DMS153 treated with DMSO at 0.1 percent for 48 hours (cell line): ENCODE measurements at regions not wholly inside any gene's neighbourhood (a gene's known extent, or its start where the extent isn't known, plus 50 kb on each side); places are given as distances from the start of the nearest gene placed in this dataset.

Experiments used
- DNase-seq: peaks from one replicate; lab custom pipeline; 2025; ENCODE audit not compliant: unreplicated experiment; lab: John Stamatoyannopoulos, UW

DNA sequence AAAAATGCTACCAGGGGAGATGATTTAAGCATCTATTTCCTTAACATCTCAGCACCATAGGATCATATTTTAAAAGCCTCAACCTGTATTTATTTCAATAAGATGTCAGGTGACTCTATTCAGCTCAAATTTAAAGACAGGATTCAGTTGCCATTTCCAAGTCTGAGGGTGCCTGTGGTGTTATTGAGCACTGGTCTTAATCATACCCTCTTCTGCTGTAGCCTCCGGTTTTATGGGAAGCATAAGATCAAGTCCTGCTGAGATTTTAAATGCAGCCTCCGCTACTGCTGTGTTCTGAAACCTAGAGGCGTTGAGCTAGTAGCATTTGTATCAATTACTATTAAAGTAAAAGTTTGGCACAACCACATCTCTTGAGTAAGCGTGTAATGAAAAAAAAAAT is 185.7 kb upstream of the NWD2 start:
- DNase-seq: no peak

DNA sequence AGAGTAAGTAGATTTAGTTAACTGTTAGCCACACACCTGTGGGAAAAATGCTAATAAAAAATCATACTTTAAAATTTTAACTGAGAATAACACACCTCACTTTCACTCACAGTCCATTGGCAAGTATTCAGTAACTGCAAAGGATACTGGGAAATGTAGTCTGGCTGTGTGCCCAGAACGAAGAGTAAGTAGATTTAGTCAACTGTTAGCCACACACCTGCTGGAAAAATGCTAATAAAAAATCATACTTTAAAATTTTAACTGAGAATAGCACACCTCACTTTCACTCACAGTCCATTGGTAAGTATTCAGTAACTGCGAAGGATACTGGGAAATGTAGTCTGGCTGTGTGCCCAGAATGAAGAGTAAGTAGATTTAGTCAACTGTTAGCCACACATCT is 178.4 kb upstream of the NWD2 start:
- no peak for DNase-seq

DNA sequence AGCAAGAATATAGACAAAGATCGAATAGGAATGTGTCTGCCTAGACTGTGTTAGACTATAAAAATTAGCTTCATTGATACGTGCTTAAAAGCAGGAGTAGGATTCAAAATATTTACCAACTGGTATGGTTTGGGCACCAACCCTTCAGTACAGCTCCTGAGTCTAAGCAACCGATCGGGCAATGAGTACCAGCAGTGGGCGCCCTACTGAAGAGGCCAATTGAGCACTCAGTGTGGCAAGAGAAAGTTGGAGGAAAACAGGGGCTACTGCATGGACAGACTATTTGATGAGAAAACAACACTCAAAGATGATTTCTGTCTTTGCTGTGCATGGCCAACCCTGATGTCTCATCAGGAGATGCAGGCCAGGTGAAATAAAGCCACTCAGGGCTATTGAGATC is 176.0 kb upstream of the NWD2 start:
- DNase-seq: no peak

- no peak for DNase-seq
Measured at GRCh38 chr4:37070041-37070440, 174.5 kb upstream of the NWD2 start.

DNA sequence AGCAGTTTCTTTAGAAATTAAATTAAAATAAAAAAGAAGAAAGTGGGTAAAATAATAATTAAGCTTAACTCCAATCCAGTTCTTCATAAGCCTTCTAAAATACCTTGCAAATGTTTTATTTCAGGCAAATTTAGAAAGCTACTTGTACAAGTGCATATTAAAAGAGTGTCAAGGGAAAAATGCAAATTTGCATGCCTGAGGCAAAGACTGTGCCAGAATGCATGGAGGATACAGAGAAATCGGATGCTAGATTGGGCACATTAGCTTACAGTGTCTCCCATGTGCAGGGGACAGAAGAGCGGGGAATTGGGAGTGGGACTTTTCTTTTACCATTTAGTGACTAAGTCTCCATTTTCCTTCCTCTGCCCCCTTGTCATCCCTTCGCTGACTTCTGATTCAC is 173.0 kb upstream of the NWD2 start:
- no peak for DNase-seq

DNA sequence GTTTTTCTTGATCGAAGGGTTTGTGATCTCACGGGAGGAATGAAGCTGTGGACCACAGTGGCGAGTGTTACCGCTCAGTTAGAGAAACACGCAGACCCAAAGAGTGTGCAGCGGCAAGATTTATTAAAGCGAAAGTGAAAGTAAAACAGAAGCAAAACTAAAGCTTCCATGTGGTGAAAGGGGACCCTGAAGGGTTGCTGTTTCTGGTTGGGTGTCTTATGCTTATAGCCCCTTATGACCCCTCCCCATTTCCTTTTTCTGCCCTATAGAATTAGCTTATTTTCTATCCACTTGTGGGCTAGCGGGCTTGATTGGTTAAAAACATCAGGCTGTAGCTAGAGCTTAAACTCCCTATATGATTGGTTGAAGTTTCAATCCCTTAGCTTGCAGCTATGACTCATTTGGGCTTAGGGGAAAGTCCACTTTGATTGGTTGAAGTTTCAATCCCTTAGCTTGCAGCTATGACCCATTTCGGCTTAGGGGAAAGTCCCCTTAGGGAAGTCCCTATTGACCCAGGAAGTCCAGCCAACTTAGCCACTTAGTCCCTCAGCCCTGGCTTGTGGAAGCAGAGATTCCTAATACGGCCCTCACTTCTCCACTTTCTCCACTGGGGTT is 171.2 kb upstream of the NWD2 start:
- no peak for DNase-seq

DNA sequence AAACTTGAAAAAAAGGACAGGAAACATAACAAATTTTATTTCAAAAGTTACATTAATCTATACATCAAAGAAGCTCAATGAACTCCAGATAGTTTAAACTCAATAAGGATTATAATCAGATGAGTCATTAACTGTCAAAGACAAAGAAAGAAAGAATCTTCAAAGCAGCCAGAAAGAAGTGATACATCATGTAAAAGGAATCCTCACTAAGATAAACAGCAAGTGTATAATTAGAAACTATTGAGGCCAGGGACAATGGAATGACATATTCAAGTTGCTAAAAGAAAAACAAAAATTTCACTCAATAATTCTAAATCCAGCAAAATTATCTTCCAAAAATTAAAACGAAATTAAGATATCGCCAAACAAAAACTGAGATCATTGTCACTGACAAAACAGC is 161.6 kb upstream of the NWD2 start:
- DNase-seq: no peak

GRCh38 chr4:37095925-37096324 is 148.6 kb upstream of the NWD2 start:
- DNase-seq: no peak

DNA sequence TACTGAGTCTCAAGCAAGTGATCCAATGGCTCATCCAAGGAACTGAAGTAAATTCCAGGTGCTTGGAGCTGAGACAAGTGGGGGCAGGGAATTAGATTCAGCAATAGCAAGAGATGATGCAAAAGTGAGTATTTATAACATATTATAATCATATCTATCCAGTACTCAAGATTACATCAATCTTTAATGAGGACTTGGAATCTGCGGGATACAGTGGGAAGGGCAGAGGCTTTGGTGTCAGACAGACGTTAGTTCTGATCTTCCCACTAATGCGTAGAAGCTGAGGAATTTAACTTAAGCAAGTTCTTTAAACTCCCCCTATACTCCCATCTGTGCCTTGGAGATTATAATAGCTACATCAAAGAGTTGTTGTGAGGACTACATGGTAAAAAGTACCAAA is 143.4 kb upstream of the NWD2 start:
- no peak for DNase-seq

DNA sequence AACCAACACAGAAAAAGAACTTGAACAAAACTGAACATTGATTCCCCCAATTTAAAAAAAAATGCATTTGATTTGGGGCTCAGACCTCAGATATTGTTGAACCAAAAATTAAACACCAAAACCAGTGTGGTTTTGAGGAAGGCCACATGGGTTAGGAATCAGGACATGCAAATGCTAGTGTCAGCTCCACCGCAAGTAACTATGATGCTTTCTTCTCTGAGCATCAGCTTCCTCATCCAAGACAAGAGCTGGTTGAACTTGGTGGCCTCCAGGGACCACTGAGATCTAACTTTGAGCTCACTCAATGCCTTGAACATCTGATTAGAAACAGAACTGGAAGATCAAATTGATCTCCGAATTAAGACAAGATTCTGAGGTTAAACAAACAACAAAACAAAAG is 142.9 kb upstream of the NWD2 start:
- no peak for DNase-seq

- no peak for DNase-seq
Measured at GRCh38 chr4:37109756-37110155, 134.8 kb upstream of the NWD2 start.

DNA sequence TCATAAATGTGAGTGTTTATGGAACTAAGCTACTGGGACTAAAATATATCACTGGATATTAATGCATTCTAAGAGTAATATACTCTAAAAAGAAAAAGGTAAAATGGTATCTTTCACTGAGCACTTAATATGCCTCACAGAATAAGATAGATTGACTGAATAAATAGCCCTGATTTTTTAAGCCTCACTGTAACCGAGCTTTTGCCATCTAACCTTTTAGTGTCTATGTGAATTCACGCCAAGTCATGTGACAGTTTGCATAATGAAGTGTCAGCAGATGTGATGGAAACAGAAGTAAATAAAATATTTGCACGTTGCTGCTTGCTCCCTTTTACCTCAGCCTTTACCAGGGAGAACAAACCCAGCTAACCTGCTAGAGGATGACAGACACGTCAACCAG is 119.7 kb upstream of the NWD2 start:
- DNase-seq: no peak

- DNase-seq: no peak
Measured at GRCh38 chr4:37126051-37126450, 118.5 kb upstream of the NWD2 start.

GRCh38 chr4:37130465-37130864 is 114.1 kb upstream of the NWD2 start:
- no peak for DNase-seq

- no peak for DNase-seq
Measured at GRCh38 chr4:37132351-37132974, 112.1 kb upstream of the NWD2 start.

DNA sequence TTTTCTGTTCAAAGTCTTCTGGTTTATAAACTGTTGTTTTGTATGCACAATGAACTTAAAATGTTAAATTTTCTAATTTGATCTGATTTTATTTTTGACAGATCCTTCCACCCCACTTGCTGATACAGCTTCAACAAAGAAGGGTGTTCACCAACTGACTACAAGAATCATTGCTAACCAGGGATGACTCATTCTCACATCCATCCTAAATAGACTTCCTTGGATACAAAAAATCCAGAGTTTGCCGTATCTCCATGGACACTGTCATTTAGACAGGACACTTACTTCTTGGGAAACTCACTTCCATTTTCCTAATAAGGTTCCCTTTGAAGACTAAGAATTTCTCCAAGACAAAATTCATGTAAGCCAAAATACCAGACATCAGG is 111.6 kb upstream of the NWD2 start:
- no peak for DNase-seq

GRCh38 chr4:37138019-37138653 is 106.4 kb upstream of the NWD2 start:
- no peak for DNase-seq

DNA sequence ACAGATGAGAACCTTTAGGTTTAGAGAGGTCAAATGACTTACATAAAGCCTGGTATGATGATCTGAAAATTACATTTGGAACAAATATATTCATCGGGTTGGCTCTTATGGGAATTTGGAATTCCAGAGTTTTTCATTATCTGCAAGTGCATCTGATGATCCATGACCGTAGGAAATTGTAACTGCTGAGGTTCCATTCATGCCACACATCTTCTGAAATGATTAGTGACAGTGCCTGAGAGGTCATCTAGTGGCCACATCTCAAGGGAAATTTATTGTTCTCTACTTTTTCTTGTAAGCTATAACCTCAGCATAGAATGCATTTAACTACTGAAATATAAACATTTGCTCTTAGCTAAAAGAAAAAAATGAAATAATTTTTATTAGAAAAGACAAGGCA is 105.8 kb upstream of the NWD2 start:
- DNase-seq: no peak

DNA sequence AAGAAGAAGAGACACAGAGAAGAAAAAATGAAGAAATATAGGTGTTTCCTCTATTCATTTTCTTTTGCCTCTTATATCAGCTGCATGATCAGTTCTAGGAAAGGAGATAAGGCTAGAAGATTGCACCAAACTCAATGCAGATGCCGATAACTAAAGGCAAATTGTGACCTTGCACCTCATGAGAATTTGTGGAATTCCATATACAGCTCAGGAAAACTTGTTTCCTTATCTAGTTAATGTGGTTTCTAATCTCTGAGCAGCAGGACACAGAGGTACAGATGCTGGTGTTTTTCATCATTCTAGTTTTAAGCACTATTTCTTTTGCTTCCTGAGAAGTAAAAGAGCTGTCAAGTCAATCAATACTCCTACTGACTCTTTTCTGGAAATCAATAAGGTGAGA is 104.6 kb upstream of the NWD2 start:
- DNase-seq: no peak

GRCh38 chr4:37146260-37146659 is 98.3 kb upstream of the NWD2 start:
- no peak for DNase-seq

GRCh38 chr4:37157476-37158167 is 86.9 kb upstream of the NWD2 start:
- DNase-seq: no peak

GRCh38 chr4:37160653-37161052 is 83.9 kb upstream of the NWD2 start:
- no peak for DNase-seq
